SK-N-SH (cell line): ENCODE measurements at regions not wholly inside any gene's neighbourhood (a gene's known extent, or its start where the extent isn't known, plus 50 kb on each side); places are given as distances from the start of the nearest gene placed in this dataset.

ENCODE experiments used
- CTCF ChIA-PET: fragments of 300-600, 350-600 bp; formaldehyde crosslinking; extraction: SDS; loops from one replicate; lab custom pipeline; 2021; lab: Yijun Ruan, JAX
- POLR2A ChIA-PET: fragments of 350-600 bp; sonication (Branson Sonifier 250); formaldehyde crosslinking; extraction: SDS; loops from one replicate; lab custom pipeline; 2020; ENCODE audit warnings: antibody characterized with exemption, inconsistent platforms; lab: Yijun Ruan, JAX
- DNase-seq: peaks from one replicate; pipeline ENCODE4 v3.0.0; 2012
- H2AFZ ChIP-seq: fragments of 200-600 bp; sonication (generic); 2 replicates; pipeline ENCODE4 v1.8.1; 2016; ENCODE audit warnings: antibody characterized with exemption, mild to moderate bottlenecking, low read depth
- H3F3A ChIP-seq: fragments of 200-600 bp; sonication (generic); replicated peaks from 2 replicates; pipeline ENCODE3; 2016; ENCODE audit warnings: antibody characterized with exemption, mild to moderate bottlenecking; ENCODE audit not compliant: insufficient read depth
- H3K27ac ChIP-seq, 2 experiments: fragments of 200-500 bp in 1 of 2; fragments of 200-600 bp in 1 of 2; sonication (Bioruptor generic) in 1 of 2; sonication (generic), shearing (Covaris generic) in 1 of 2; 2 replicates each; pipeline versions ENCODE4 v1.5.1 to v1.6.1; 2014 to 2016; ENCODE audit warnings: low read depth in 2 of 2, inconsistent platforms in 1 of 2, low read length in 1 of 2, mild to moderate bottlenecking in 1 of 2, mixed read lengths in 1 of 2
- H3K27me3 ChIP-seq: fragments of 200-600 bp; sonication (generic), shearing (Covaris generic); 2 replicates; pipeline ENCODE4 v1.6.1; 2016; ENCODE audit warnings: mixed run types; ENCODE audit not compliant: insufficient read depth
- H3K36me3 ChIP-seq, 2 experiments: fragments of 200-500 bp in 1 of 2; fragments of 200-600 bp in 1 of 2; sonication (Bioruptor generic) in 1 of 2; sonication (generic) in 1 of 2; replicated peaks in 1 of 2; 2 replicates each; pipeline versions ENCODE3 to v1.5.1; 2014 to 2016; ENCODE audit warnings: low read length in 1 of 2, mild to moderate bottlenecking in 1 of 2; ENCODE audit not compliant: insufficient read depth in 2 of 2, control insufficient read depth in 1 of 2
- H3K4me1 ChIP-seq, 2 experiments: fragments of 200-500 bp in 1 of 2; fragments of 200-600 bp in 1 of 2; sonication (Bioruptor generic) in 1 of 2; sonication (generic), shearing (Covaris generic) in 1 of 2; 2 replicates each; pipeline versions ENCODE4 v1.5.1 to v1.6.1; 2014 to 2016; ENCODE audit warnings: low read depth in 1 of 2, low read length in 1 of 2, mixed run types in 1 of 2; ENCODE audit not compliant: insufficient read depth in 2 of 2, control insufficient read depth in 1 of 2
- H3K4me2 ChIP-seq: fragments of 200-600 bp; sonication (generic), shearing (Covaris generic); 2 replicates; pipeline ENCODE4 v1.6.1; 2017; ENCODE audit warnings: mixed run types
- H3K4me3 ChIP-seq, 2 experiments: fragments of 200-500 bp in 1 of 2; fragments of 200-600 bp in 1 of 2; sonication (Bioruptor generic) in 1 of 2; sonication (generic), shearing (Covaris generic) in 1 of 2; 2 replicates each; pipeline versions ENCODE4 v1.5.1 to v1.8.1; 2014 to 2016; ENCODE audit warnings: low read depth in 2 of 2, inconsistent platforms in 1 of 2, low read length in 1 of 2, mild to moderate bottlenecking in 1 of 2, mixed read lengths in 1 of 2, moderate library complexity in 1 of 2
- H3K79me2 ChIP-seq: fragments of 200-600 bp; sonication (generic); 2 replicates; pipeline ENCODE4 v1.8.1; 2017; ENCODE audit warnings: mild to moderate bottlenecking; ENCODE audit not compliant: insufficient read depth
- H3K9ac ChIP-seq: fragments of 200-600 bp; sonication (generic); 2 replicates; pipeline ENCODE4 v1.6.1; 2017; ENCODE audit warnings: mixed run types
- H3K9me2 ChIP-seq: fragments of 200-600 bp; sonication (generic); 2 replicates; pipeline ENCODE4 v1.6.1; 2017; ENCODE audit warnings: mixed run types
- H3K9me3 ChIP-seq: fragments of 200-600 bp; sonication (generic); 2 replicates; pipeline ENCODE4 v1.6.1; 2017; ENCODE audit warnings: mixed run types, mild to moderate bottlenecking, moderate library complexity
- H4K20me1 ChIP-seq: fragments of 200-600 bp; sonication (generic); 2 replicates; pipeline ENCODE4 v1.6.1; 2017; ENCODE audit warnings: mild to moderate bottlenecking, mixed run types; ENCODE audit not compliant: insufficient read depth
- CHD2 ChIP-seq: fragments of 150-350 bp; IDR thresholded peaks from 2 replicates; pipeline ENCODE4 v1.6.1; 2018; ENCODE audit warnings: low read length; ENCODE audit not compliant: partially characterized antibody
- ELF1 ChIP-seq: IDR thresholded peaks from 2 replicates; pipeline ENCODE4 v1.4.0; 2012
- MAX ChIP-seq: IDR thresholded peaks from 2 replicates; pipeline ENCODE4 v1.4.0; 2012; ENCODE audit warnings: low read depth
- NFIC ChIP-seq: IDR thresholded peaks from 2 replicates; pipeline ENCODE4 v1.4.0; 2012; ENCODE audit warnings: borderline replicate concordance
- POLR2AphosphoS5 ChIP-seq: IDR thresholded peaks from 2 replicates; pipeline ENCODE4 v1.6.1; 2012; ENCODE audit warnings: low read depth, low read length
- RCOR1 ChIP-seq: fragments of 150-350 bp; IDR thresholded peaks from 2 replicates; pipeline ENCODE4 v1.6.1; 2017; ENCODE audit warnings: antibody characterized with exemption, low read length
- RFX5 ChIP-seq: IDR thresholded peaks from 2 replicates; pipeline ENCODE4 v1.6.1; 2012; ENCODE audit warnings: mild to moderate bottlenecking, improper control_type of control experiment, low read length
- TAF1 ChIP-seq: IDR thresholded peaks from 2 replicates; pipeline ENCODE4 v1.6.1; 2012; ENCODE audit warnings: low read depth, mild to moderate bottlenecking, low read length, moderate library complexity, borderline replicate concordance
- TCF12 ChIP-seq: IDR thresholded peaks from 2 replicates; pipeline ENCODE4 v1.4.0; 2012
- TEAD4 ChIP-seq: IDR thresholded peaks from 2 replicates; pipeline ENCODE4 v1.4.0; 2012; ENCODE audit warnings: mild to moderate bottlenecking, borderline replicate concordance; ENCODE audit not compliant: insufficient read depth
- USF1 ChIP-seq: IDR thresholded peaks from 2 replicates; pipeline ENCODE4 v1.4.0; 2012; ENCODE audit warnings: low read depth, borderline replicate concordance
- YY1 ChIP-seq: IDR thresholded peaks from 2 replicates; pipeline ENCODE4 v1.4.0; 2012; ENCODE audit warnings: low read depth, mild to moderate bottlenecking
- WGBS: methylation state at CpG from one replicate; pipeline ENCODE4 v1.1.6; 2017; ENCODE audit warnings: low lambda C conversion rate; 5-methylcytosine and 5-hydroxymethylcytosine counted together
- TF ChIP-seq, protein P1 (sequence below): fragments of 200-600 bp; sonication (generic); IDR thresholded peaks from 2 replicates; pipeline ENCODE4 v1.6.1; 2017; ENCODE audit warnings: antibody characterized with exemption, mild to moderate bottlenecking, moderate library complexity
- TF ChIP-seq, protein P2 (sequence below): IDR thresholded peaks from 2 replicates; pipeline ENCODE4 v1.6.1; 2012; ENCODE audit warnings: mild to moderate bottlenecking, low read depth, low read length, moderate library complexity
- TF ChIP-seq, protein P3 (sequence below): IDR thresholded peaks from 2 replicates; pipeline ENCODE4; 2012
- TF ChIP-seq, protein P4 (sequence below): fragments of 150-350 bp; IDR thresholded peaks from 2 replicates; pipeline ENCODE4 v1.6.1; 2017; ENCODE audit warnings: antibody characterized with exemption, low read length, low read depth, borderline replicate concordance

- no peak for TF ChIP-seq TEAD4
- TF ChIP-seq, protein P1, sequence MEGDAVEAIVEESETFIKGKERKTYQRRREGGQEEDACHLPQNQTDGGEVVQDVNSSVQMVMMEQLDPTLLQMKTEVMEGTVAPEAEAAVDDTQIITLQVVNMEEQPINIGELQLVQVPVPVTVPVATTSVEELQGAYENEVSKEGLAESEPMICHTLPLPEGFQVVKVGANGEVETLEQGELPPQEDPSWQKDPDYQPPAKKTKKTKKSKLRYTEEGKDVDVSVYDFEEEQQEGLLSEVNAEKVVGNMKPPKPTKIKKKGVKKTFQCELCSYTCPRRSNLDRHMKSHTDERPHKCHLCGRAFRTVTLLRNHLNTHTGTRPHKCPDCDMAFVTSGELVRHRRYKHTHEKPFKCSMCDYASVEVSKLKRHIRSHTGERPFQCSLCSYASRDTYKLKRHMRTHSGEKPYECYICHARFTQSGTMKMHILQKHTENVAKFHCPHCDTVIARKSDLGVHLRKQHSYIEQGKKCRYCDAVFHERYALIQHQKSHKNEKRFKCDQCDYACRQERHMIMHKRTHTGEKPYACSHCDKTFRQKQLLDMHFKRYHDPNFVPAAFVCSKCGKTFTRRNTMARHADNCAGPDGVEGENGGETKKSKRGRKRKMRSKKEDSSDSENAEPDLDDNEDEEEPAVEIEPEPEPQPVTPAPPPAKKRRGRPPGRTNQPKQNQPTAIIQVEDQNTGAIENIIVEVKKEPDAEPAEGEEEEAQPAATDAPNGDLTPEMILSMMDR, result no peak
- TF ChIP-seq CHD2, result no peak
- no peak for TF ChIP-seq RCOR1
- TF ChIP-seq, protein P2, sequence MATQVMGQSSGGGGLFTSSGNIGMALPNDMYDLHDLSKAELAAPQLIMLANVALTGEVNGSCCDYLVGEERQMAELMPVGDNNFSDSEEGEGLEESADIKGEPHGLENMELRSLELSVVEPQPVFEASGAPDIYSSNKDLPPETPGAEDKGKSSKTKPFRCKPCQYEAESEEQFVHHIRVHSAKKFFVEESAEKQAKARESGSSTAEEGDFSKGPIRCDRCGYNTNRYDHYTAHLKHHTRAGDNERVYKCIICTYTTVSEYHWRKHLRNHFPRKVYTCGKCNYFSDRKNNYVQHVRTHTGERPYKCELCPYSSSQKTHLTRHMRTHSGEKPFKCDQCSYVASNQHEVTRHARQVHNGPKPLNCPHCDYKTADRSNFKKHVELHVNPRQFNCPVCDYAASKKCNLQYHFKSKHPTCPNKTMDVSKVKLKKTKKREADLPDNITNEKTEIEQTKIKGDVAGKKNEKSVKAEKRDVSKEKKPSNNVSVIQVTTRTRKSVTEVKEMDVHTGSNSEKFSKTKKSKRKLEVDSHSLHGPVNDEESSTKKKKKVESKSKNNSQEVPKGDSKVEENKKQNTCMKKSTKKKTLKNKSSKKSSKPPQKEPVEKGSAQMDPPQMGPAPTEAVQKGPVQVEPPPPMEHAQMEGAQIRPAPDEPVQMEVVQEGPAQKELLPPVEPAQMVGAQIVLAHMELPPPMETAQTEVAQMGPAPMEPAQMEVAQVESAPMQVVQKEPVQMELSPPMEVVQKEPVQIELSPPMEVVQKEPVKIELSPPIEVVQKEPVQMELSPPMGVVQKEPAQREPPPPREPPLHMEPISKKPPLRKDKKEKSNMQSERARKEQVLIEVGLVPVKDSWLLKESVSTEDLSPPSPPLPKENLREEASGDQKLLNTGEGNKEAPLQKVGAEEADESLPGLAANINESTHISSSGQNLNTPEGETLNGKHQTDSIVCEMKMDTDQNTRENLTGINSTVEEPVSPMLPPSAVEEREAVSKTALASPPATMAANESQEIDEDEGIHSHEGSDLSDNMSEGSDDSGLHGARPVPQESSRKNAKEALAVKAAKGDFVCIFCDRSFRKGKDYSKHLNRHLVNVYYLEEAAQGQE, result no peak
- no peak for TF ChIP-seq RFX5
- TF ChIP-seq, protein P3, sequence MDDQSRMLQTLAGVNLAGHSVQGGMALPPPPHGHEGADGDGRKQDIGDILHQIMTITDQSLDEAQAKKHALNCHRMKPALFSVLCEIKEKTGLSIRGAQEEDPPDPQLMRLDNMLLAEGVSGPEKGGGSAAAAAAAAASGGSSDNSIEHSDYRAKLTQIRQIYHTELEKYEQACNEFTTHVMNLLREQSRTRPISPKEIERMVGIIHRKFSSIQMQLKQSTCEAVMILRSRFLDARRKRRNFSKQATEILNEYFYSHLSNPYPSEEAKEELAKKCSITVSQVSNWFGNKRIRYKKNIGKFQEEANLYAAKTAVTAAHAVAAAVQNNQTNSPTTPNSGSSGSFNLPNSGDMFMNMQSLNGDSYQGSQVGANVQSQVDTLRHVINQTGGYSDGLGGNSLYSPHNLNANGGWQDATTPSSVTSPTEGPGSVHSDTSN, result no peak
- no peak overlapping the region for H3K27ac ChIP-seq
- no peak for DNase-seq
- H4K20me1 ChIP-seq, result no peaks in the 10 kb centered on the region
- ChIA-PET CTCF (no interaction called here), POLR2A (no interaction called here)
- no peak overlapping the region for H3K4me3 ChIP-seq
- H2AFZ ChIP-seq, result no peak overlapping the region; the same call in 1 of the 2 replicates
- H3K27me3 ChIP-seq, result no peaks in the 10 kb centered on the region
- no peaks in the 10 kb centered on the region for H3K79me2 ChIP-seq
- no peaks in the 10 kb centered on the region for H3K36me3 ChIP-seq
- no peak overlapping the region for H3K9ac ChIP-seq
- H3K9me3 ChIP-seq, result no peaks in the 10 kb centered on the region
- no peak overlapping the region for H3K4me2 ChIP-seq
- no peaks in the 10 kb centered on the region for H3K4me1 ChIP-seq
- no peaks in the 10 kb centered on the region for H3K9me2 ChIP-seq
- no peaks in the 10 kb centered on the region for H3F3A ChIP-seq
- WGBS, result 27% methylated on average over 9 of the region's 9 CpGs
Measured at GRCh38 chr5:19047277-19047676, 940.7 kb downstream of the CDH18 start.

- Histone ChIP-seq H3K9me2 (no peaks in the 10 kb centered on the region), H3K9ac (no peak overlapping the region), H3K4me3 (no peak overlapping the region), H3K4me1 (no peaks in the 10 kb centered on the region), H3K9me3 (no peaks in the 10 kb centered on the region), H3K4me2 (no peak overlapping the region), H3K79me2 (no peaks in the 10 kb centered on the region), H4K20me1 (no peaks in the 10 kb centered on the region)
- DNase-seq, result no peak
- CTCF ChIA-PET, result no interaction called here
- no peak for TF ChIP-seq USF1
- TF ChIP-seq, protein P4, sequence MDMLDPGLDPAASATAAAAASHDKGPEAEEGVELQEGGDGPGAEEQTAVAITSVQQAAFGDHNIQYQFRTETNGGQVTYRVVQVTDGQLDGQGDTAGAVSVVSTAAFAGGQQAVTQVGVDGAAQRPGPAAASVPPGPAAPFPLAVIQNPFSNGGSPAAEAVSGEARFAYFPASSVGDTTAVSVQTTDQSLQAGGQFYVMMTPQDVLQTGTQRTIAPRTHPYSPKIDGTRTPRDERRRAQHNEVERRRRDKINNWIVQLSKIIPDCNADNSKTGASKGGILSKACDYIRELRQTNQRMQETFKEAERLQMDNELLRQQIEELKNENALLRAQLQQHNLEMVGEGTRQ, result no peak
- no peak for TF ChIP-seq RFX5
- no peak for TF ChIP-seq MAX
- TF ChIP-seq NFIC, result no peak
- TF ChIP-seq POLR2AphosphoS5, result no peak
- no peak for TF ChIP-seq TCF12
- no peak for TF ChIP-seq YY1
- TF ChIP-seq ELF1, result no peak
- TF ChIP-seq TAF1, result no peak
- TF ChIP-seq, all 33 proteins: peak for 0
- POLR2A ChIA-PET, result no interaction called here
- no peaks in the 10 kb centered on the region for H3F3A ChIP-seq
- H3K36me3 ChIP-seq, result no peaks in the 10 kb centered on the region
- no peak overlapping the region for H2AFZ ChIP-seq
- 6% methylated on average over 3 of the region's 3 CpGs for WGBS
- no peak overlapping the region for H3K27ac ChIP-seq
- H3K27me3 ChIP-seq, result no peaks in the 10 kb centered on the region
Measured at GRCh38 chr5:19048726-19049125, 939.3 kb downstream of the CDH18 start.
